Activated naive CD4-positive, alpha-beta T cell treated with anti-CD3 and anti-CD28 coated beads, Interleukin-2, amount 50 U/mL, for 16 hours (primary cell): ENCODE measurements at regions not wholly inside any gene's neighbourhood (a gene's known extent, or its start where the extent isn't known, plus 50 kb on each side); places are given as distances from the start of the nearest gene placed in this dataset.
"Not testable (repeated sequence)": the region's sequence is repeated elsewhere in the genome, so short reads cannot be mapped to it uniquely, and the experiment has no call there.

Experiments used
- DNase-seq: peaks from one replicate; pipeline ENCODE4 v3.0.0-alpha.2; 2020

DNA sequence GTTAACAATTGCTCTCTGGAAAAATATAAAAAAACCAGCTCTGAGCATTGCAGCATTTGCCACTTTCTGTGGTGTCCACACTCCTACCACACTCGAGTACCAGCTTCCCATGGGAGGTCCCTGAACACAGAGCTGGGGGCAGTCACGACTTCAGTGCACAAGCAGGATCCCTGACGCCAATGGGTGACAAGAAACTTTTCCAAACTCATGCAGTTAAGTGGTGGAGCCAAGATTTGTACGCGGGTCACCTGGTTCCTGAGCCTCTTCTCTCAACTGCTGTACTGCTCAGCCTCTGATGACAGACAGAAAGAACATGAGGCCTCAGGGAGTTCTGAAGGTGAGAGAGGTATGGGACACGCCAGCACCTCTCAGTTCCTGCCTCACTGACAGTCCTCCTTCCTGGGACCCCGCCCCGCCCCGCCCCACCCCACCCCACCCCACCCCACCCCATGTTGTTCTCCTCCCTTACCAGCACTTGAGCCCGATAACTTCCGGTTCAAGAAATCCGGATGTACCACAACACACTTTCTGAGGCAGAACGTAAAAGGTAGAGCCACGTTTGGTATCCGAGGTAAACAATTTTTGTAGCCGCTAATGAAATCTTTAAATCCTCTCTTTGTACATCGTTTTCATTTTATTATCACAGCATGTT is 287.6 kb downstream of the MYCN start:
- no peak for DNase-seq

DNA sequence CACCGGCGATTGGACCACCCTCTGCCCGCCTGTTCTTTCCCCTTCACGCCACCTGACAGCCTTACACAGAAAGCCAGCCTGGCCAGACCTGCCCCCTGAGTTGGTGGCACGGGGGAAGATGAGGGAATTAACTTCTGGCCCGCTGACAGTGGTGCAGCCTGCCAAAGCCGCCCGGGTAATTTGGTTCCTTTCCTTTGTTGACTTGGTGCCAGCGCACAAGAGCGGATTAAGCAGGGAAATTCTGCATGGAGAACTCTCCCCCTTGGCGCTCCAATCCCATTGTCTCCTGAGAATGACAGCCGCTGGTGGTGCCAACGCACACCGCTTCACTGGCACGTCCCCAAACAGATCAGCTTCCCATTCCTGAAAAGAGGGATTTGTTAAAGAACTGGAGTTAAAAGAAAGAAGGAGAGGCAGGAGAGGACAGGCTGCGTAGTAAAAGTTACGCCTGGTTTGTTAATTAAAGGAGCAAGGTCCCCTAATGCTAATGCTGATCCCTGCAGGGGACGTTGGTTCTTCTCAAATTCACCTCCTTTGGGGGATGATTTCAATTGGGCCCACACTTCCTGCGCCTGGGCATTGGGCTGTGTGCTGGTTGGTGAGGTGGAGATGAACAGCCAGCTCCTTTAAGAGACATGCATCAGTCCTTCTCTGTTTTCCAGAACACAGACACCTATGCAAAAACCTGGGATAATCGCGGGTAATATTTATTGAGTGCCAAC is 286.8 kb downstream of the MYCN start:
- DNase-seq = no peak

DNA sequence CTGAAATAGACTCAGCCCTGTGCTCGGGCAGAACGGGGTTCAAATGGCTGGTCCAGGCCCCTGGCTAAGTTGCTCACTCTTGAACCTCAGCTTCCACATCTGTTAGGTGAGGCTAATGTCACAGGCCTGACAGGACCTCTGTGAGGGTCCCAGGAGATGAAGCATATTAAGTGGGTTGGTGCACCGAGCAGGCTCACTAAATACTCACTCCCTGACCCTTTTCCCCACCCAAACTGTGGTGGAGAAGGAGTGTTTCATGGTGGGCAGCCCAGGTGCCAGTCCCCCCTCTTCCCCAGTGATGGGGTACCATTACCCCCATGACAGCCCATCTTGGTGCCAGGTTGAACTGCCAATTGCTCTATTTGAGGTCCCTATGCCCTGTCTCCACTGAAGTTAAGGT is 286.0 kb downstream of the MYCN start:
- no peak for DNase-seq

DNA sequence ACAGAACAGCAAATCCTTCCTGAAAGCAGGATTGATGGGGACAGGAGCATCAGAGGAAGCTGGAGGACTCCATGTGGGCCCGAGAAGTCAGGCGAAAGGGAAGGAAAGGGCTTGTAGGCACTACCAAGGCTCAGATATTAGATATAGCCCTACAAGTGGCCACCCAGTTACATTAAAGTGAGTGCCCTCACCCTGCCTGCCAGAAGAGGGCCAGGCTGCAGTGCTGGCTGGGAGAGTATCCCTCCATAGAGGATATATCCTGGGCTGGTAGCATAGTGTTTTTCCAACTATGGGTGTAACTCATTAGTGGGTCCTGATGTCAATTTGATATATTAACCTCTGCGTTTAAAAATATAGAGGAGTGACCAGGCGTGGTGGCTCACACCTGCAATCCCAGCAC is 285.2 kb downstream of the MYCN start:
- DNase-seq = no peak

DNA sequence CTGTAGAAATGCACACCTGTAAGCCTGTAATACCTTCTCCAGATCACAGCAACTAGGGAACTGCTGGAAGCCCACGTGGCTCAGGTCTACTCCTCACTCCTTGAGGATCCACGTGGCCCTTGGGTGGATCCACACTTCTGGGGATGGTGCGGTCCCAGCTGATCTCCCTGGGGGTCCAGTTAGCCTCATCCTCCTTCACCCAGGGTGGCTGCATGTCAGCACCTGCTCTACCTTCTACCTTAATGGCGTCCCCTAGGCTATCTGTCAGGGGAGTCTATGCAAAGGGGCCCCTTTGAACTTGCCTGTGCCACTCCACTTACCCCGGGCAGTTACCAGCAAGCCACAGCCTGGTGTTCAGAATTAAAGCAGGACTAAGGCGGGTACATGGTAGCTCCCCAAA is 284.7 kb downstream of the MYCN start:
- DNase-seq = no peak

DNA sequence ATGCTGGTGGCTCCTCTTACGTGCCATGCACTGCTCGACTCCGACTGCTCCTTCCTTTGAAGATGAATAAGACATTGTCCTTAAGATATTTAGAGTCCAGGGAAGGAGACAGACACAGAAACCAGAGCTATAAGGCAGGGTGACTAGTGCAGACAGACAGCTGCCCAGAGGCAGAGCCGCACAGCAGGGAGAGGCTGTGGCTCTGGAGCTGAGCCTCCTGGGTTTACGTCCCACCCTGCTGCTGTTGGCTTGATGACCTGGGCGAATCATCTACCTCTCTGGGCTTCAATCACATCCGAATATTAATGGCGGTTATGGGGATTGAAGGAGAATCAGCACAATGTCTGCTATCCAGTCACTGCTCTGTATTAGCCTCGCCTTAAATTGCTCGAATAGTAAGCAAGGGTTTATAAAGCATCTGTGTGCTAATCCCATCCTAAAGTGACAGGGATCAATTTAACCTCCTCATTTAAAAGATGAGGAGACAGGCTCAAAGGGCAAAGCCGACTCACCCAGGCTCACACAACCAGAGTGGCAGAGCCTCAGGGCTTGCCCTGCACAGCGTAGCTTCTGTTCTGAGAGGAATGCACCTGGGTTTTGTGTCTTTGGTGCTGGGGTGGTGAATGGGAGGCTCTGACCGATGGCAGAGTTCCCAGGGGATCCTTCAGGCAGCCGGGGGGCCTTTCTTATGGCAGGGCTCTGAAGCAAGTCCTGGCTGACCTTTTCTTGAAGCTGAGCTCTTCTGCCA is 284.1 kb downstream of the MYCN start:
- no peak for DNase-seq

DNA sequence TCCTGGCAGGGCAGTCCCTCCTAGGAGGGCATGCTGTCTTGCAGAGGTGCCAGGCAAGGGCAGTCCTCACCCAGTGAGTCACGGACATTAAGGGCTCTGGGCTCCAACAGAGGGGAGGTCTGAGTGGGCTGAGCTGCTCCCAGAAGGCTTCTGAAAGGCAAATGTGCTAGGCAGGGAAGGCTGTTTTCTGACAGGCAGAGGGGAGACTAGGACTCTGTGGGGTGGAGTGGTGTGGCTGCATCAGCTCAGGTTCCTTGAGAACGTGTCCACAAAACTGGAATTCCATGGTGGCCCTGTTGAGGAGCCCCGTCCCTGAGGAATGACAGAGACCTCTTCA is 283.5 kb downstream of the MYCN start:
- DNase-seq = no peak

DNA sequence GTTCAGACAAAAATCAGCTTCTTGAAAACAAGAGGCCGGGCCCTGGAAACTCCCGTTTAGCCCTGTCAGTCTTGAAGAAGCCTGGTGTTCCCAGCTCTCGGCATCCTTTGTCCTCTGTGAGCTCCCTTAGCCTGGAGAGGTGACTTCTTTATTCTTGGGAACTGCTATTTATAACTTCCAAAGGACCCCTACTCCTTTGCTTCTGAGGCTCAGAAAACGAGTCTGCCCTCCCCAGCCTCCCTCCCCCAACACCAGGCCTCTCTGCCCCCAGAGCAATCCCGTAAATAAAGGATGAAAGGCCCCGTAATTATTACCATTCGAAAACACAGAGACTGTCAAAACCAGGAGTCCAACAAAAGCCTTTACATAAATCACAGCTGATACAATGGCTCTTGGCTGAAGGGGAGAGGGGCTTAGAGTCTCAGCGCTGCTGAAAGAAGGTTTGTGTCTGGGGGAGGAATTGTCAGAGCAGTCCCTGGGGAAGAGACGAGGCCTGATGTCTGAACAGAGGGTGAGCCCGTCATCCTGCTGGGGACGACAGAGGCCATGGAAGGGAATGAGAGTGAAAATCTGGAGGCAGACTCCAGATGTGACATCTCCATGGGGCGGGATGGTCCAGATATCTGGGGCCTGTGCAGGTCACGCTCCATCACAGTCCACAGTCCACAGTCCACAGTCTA is 283.0 kb downstream of the MYCN start:
- no peak for DNase-seq

GRCh38 chr2:16222326-16222725 is 282.0 kb downstream of the MYCN start:
- DNase-seq = no peak

DNA sequence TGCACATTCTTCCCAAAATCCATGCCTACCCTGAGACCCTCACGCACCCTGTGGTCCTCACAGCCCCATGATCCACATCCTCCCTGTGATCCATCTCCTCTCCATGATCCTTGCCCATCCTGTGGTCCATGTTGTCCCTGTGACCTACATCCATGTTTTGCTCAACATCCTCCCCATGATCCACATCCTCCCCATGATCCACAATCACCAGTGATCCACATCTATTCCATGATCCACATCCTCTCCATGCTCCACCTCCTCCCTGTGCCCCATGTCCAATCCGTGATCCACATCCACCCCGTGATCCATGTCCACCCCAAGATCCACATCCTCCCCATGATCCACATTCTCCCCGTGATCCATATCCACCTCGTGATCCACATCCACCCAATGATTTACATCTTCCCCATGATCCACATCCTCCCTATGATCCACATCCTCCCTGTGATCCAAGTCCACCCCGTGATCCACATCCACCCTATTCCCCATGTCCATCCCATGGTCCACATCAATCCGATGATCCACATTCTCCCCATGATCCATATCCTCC is 281.2 kb downstream of the MYCN start:
- DNase-seq = no peak

- no peak for DNase-seq
Measured at GRCh38 chr2:16219292-16219975, 279.1 kb downstream of the MYCN start.

- no peak for DNase-seq
Measured at GRCh38 chr2:16218625-16219024, 278.3 kb downstream of the MYCN start.

GRCh38 chr2:16218161-16218560 is 277.8 kb downstream of the MYCN start:
- DNase-seq = no peak

DNA sequence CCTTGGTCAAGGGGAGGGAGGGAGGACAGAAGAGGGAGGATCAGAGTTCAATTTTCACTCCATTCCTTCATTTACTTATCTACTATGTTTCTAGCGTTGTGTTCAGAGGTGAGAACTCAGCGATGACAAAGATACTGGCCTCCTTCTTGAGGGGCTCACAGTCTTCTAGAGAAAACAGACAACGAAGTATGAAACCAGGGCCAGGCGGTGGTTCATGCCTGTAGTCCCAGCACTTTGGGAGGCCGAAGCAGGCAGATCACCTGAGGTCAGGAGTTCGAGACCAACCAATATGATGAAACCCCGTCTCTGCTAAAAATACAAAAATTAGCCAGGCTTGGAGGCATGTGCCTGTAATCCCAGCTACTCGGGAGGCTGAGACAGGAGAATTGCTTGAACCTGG is 277.4 kb downstream of the MYCN start:
- not testable (repeated sequence) for DNase-seq

GRCh38 chr2:16217291-16217690 is 276.9 kb downstream of the MYCN start:
- no peak for DNase-seq

DNA sequence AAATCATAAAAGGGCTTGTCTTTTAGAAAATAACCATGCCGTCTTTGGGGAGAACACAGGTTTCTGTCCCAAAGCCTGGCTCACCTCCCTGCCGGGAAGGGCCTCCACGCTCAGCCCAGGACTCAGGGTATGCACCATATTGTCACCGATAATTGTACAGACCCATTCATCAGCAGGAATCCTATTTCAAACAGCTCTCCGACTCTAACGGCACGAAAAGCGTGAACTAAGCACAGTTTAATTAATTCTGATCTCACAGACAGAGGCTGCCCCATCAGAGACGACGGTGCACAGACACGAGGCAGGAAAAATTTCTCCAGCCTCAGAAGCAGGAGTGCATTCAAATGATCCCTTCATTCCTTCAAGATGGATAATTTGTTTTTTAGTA is 276.2 kb downstream of the MYCN start:
- DNase-seq = no peak

DNA sequence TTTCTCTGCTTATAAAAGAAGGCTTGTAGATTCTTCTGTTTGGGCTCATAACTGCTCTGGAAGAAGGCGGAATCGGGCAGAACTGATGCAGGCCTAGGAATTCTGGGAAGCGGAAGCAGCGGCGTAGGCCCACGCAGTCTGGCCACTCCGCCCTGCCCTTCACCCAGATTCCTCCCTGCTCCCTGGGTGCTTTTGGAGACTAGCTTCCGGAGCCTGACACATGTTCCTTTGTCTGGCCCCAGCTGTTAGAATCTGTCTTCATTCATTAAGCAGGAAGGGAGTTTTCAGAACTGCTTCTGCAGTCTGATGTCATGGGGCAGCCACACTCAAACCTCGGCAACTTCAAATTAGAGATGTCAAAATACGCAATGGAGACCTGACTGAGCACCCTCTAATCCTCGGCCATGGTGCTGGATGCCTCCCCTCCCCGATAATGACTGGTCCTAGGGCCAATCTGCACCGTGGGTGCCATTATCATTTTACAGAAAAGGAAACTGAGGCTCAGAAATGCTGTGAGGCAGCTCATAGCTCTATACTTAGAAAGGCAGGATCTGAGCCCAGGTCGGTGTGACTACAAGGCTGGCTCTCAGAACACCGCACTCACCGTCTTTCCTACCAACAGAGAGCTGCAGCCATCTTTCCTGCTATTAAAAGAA is 275.7 kb downstream of the MYCN start:
- no peak for DNase-seq

GRCh38 chr2:16214861-16215260 is 274.5 kb downstream of the MYCN start:
- no peak for DNase-seq

DNA sequence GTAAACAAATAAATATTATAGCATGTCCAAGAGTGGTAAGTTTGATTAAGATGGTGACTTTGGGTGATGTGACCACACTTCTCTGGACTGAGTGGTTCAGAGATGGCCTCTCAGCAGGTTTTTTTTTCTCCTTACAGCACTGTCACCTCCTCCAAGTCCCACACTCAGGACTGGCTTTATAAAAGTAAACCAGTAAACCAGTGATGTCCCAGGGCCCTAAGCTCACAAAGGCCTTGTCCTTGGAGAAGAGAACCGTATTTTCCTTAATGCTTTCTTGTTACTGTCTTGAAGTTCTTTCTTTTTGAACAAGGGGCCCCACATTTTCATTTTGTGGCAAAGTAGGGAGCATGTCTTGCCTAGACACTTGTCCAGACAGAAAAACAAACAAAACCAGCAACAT is 274.0 kb downstream of the MYCN start:
- DNase-seq = no peak

DNA sequence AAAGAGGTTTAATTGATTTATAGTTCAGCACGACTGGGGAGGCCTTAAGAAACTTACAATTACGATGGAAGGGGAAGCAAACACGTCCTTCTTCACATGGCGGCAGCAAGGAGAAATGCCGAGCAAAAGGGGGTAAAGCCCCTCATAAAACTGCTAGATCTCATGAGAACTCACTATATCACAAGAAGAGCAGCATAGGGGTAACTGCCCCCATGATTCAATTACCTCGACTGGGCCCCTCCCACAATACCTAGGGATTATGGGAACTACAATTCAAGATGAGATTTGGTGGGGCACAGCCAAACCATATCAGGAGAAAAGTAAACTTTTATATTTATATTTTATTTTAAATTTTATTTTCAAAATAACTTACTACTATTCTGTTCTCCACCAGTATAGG is 272.0 kb downstream of the MYCN start:
- DNase-seq = no peak

- no peak for DNase-seq
Measured at GRCh38 chr2:16211341-16211740, 271.0 kb downstream of the MYCN start.

- DNase-seq = no peak
Measured at GRCh38 chr2:16210841-16211240, 270.5 kb downstream of the MYCN start.
